ENCODE measurements at regions not wholly inside any gene's neighbourhood (a gene's known extent, or its start where the extent isn't known, plus 50 kb on each side); places are given as distances from the start of the nearest gene placed in this dataset.

DNA sequence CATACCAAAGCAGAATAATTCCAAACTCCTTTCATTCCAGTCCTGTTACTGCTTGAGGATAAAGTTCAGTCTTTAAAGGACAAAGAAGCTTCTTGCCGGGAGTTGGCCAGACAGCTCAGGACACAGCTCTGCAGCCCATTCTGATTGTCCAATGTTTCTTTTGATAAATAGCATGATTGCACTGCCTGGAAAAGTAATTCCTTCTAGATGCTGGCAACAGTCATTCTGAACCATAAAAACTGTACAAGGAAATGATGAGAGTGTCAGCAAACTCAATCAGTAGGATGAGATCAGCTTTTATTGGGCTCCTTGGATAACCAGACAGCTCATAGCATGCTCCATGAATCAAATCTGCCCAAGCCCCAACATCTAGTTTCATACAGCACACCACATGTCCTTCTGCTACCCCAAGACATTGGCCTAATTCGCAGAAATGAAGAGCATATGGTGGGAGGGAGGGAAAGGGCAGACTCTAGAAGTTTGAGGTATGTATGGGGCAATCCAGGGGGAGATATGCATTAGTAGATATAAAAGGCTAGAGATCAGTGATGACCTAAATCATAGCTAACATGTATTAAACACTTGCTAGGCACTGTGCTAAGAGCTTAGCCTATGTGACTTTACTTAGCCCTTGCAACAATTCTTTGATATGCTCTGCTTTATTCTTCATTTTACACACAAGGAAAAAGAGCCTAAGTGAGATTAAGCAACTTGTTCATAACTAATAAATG is 219.9 kb upstream of the NREP start:
- TF ChIP-seq, protein P1, sequence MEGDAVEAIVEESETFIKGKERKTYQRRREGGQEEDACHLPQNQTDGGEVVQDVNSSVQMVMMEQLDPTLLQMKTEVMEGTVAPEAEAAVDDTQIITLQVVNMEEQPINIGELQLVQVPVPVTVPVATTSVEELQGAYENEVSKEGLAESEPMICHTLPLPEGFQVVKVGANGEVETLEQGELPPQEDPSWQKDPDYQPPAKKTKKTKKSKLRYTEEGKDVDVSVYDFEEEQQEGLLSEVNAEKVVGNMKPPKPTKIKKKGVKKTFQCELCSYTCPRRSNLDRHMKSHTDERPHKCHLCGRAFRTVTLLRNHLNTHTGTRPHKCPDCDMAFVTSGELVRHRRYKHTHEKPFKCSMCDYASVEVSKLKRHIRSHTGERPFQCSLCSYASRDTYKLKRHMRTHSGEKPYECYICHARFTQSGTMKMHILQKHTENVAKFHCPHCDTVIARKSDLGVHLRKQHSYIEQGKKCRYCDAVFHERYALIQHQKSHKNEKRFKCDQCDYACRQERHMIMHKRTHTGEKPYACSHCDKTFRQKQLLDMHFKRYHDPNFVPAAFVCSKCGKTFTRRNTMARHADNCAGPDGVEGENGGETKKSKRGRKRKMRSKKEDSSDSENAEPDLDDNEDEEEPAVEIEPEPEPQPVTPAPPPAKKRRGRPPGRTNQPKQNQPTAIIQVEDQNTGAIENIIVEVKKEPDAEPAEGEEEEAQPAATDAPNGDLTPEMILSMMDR (IDR thresholded peaks at IDR 0.05; ENCODE audit: extremely low read depth in 1 of 2, insufficient read depth in 1 of 2, low read depth in 1 of 2, low read length in 2 of 2), result no peak
- TF ChIP-seq POLR2A (IDR thresholded peaks at IDR 0.05; ENCODE audit: low read depth, low read length), result no peak
- TF ChIP-seq, protein P2, sequence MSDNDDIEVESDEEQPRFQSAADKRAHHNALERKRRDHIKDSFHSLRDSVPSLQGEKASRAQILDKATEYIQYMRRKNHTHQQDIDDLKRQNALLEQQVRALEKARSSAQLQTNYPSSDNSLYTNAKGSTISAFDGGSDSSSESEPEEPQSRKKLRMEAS (IDR thresholded peaks at IDR 0.05; ENCODE audit: insufficient read depth, insufficient read length), result no peak
- no peak for TF ChIP-seq JUN (IDR thresholded peaks at IDR 0.05; ENCODE audit: borderline replicate concordance, insufficient read depth, insufficient read length, low read depth)
- TF ChIP-seq MYC (IDR thresholded peaks at IDR 0.05; ENCODE audit: low read depth, low read length), result no peak
- TF ChIP-seq POLR2AphosphoS5 (IDR thresholded peaks at IDR 0.05; ENCODE audit: insufficient read depth, low read depth, low read length), result no peak
